Common myeloid progenitor, CD34-positive (primary cell): ENCODE measurements at regions not wholly inside any gene's neighbourhood (a gene's known extent, or its start where the extent isn't known, plus 50 kb on each side); places are given as distances from the start of the nearest gene placed in this dataset.

Experiments used
- CTCF ChIA-PET: fragments of 350-600 bp; sonication (Branson Sonifier 250); formaldehyde crosslinking; loops from one replicate; lab custom pipeline; 2021; ENCODE audit warnings: antibody characterized with exemption; lab: Charles Lee
- POLR2A ChIA-PET: fragments of 350-600 bp; sonication (Branson Sonifier 250); formaldehyde crosslinking; loops from one replicate; lab custom pipeline; 2021; ENCODE audit warnings: antibody characterized with exemption; lab: Charles Lee
- DNase-seq, 3 donors: peaks; one replicate each; pipeline versions ENCODE4 v3.0.0 to v3.0.0-alpha.2; 2013
- H3K27ac ChIP-seq, 2 experiments: 1 replicate in 1 of 2; 2 replicates in 1 of 2; pipeline ENCODE4 v1.7.0; 2013; ENCODE audit warnings: inconsistent platforms in 2 of 2, low read length in 2 of 2, mild to moderate bottlenecking in 2 of 2, low read depth in 1 of 2, moderate library complexity in 1 of 2; ENCODE audit not compliant: severe bottlenecking in 2 of 2, insufficient read depth in 1 of 2, poor library complexity in 1 of 2
- H3K27me3 ChIP-seq, 5 experiments: replicated peaks in 2 of 5; 1 replicate in 3 of 5; 2 replicates in 2 of 5; pipeline versions ENCODE4 v1.6.1 to v1.7.0; 2013; ENCODE audit warnings: low read length in 4 of 5, mild to moderate bottlenecking in 2 of 5, moderate library complexity in 2 of 5, inconsistent platforms in 1 of 5; ENCODE audit not compliant: insufficient read depth in 5 of 5, control insufficient read depth in 4 of 5
- H3K36me3 ChIP-seq, 4 experiments: 1 replicate in 2 of 4; 2 replicates in 2 of 4; pipeline versions ENCODE4 v1.6.1 to v1.7.0; 2013; ENCODE audit warnings: low read length in 3 of 4, control low read depth in 1 of 4, mild to moderate bottlenecking in 1 of 4; ENCODE audit not compliant: control insufficient read depth in 4 of 4, insufficient read depth in 4 of 4
- H3K4me1 ChIP-seq, 4 experiments: 1 replicate in 3 of 4; 2 replicates in 1 of 4; pipeline versions ENCODE4 v1.6.1 to v1.7.1; 2013; ENCODE audit warnings: low read length in 3 of 4, mild to moderate bottlenecking in 3 of 4, control low read depth in 1 of 4, inconsistent platforms in 1 of 4, moderate library complexity in 1 of 4; ENCODE audit not compliant: control insufficient read depth in 4 of 4, insufficient read depth in 4 of 4; ENCODE audit errors: control extremely low read depth in 1 of 4
- H3K4me3 ChIP-seq, 7 experiments: 1 replicate in 4 of 7; 2 replicates in 3 of 7; pipeline versions ENCODE4 v1.5.1 to v1.7.0; 2013; ENCODE audit warnings: mild to moderate bottlenecking in 7 of 7, low read length in 6 of 7, moderate library complexity in 6 of 7, inconsistent platforms in 2 of 7, low read depth in 2 of 7, control low read depth in 1 of 7; ENCODE audit not compliant: insufficient read depth in 4 of 7, control insufficient read depth in 1 of 7; ENCODE audit errors: extremely low read depth in 1 of 7
- H3K9me3 ChIP-seq, 5 experiments: 1 replicate in 4 of 5; 2 replicates in 1 of 5; pipeline versions ENCODE4 v1.6.1 to v1.7.1; 2013; ENCODE audit warnings: low read length in 4 of 5, mild to moderate bottlenecking in 2 of 5, inconsistent platforms in 1 of 5, low read depth in 1 of 5, moderate library complexity in 1 of 5; ENCODE audit not compliant: control insufficient read depth in 4 of 5, insufficient read depth in 2 of 5; ENCODE audit errors: control extremely low read depth in 1 of 5
- WGBS: methylation state at CpG from one replicate; pipeline ENCODE4 v1.1.5; 2013; ENCODE audit not compliant: insufficient coverage; 5-methylcytosine and 5-hydroxymethylcytosine counted together

- H3K9me3 ChIP-seq: peaks cover 0 to 3% (median 0%) of the 10 kb centered on the region in 5 experiments
- no peak for DNase-seq
- no peak overlapping the region for H3K27ac ChIP-seq
- H3K27me3 ChIP-seq: no peaks in the 10 kb centered on the region
- no peaks in the 10 kb centered on the region for H3K4me1 ChIP-seq
- 67% methylated on average over 3 of the region's 4 CpGs for WGBS
- H3K4me3 ChIP-seq: no peak overlapping the region
- ChIA-PET CTCF (no interaction called here), POLR2A (no interaction called here)
- H3K36me3 ChIP-seq: no peaks in the 10 kb centered on the region
Observed at GRCh38 chr4:14681330-14681729, 321.0 kb upstream of the CPEB2 start.

DNA sequence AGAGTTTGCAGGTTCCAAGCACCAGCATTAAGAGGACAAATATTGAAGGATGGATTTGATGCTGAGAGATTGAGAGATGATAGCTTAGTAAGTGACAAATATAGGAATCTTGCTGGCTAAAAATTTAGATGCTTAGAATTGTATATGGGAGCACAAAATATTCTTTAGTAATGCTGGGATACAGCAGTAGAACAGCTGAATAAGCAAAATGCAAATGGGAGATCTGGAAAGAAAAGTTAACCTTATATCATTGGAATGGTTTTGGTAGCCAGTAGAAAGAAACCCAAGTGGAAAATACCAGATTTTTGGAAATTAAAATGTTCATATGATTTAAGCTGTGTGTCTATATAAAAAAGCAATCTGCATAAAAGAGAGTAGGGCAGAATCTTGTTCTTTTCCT is 308.6 kb upstream of the CPEB2 start:
- ChIA-PET POLR2A (no interaction called here), CTCF (no interaction called here)
- H3K4me3 ChIP-seq: no peak overlapping the region
- H3K27ac ChIP-seq: no peak overlapping the region
- no peaks in the 10 kb centered on the region for H3K27me3 ChIP-seq
- no peaks in the 10 kb centered on the region for H3K36me3 ChIP-seq
- H3K9me3 ChIP-seq: peaks cover 0 to 7% (median 3%) of the 10 kb centered on the region in 5 experiments
- no peak for DNase-seq
- no peaks in the 10 kb centered on the region for H3K4me1 ChIP-seq

DNA sequence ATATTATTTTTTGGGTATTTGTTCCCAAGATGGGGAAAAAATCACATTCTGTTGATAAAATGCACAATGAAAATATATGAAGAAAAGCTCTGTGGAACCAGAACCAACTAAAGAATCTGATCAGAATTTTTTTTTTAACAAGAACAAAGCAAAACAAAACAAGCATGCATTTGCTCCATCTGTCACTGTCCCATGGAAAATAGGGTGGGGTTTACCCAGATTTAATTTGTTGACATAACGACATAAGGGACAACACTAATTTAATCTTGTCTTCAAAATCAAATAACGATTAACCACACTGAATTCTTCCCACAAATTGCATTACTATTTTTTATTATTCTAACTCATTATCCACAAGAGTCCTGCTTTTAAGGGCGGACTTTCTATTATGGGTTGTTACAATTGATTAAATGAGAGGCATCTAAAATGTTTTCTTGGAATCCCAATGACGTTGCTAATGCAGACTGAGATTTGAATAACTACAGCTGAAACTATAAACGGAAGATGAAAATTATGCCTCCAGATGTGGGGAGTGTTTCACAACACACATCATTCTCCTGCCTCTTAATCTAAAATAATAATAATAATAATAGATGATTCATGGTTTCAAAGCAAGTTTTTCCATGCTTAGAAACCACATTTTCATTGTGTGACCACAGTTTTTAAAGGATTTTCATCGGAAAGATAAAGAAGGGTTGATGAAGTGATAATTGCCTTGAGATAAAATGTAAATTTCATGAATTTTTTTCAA is 307.0 kb upstream of the CPEB2 start:
- WGBS: 100% methylated on average over 1 of the region's 6 CpGs
- Histone ChIP-seq H3K9me3 (peaks cover 0 to 7% (median 3%) of the 10 kb centered on the region in 5 experiments), H3K27ac (no peak overlapping the region), H3K27me3 (no peaks in the 10 kb centered on the region), H3K36me3 (no peaks in the 10 kb centered on the region), H3K4me1 (no peaks in the 10 kb centered on the region), H3K4me3 (no peak overlapping the region)
- CTCF ChIA-PET: no interaction called here
- POLR2A ChIA-PET: no interaction called here
- DNase-seq: no peak

- CTCF ChIA-PET: no interaction called here
- Histone ChIP-seq H3K9me3 (no peaks in the 10 kb centered on the region), H3K4me3 (no peak overlapping the region), H3K36me3 (no peaks in the 10 kb centered on the region), H3K4me1 (no peaks in the 10 kb centered on the region), H3K27ac (no peak overlapping the region), H3K27me3 (no peaks in the 10 kb centered on the region)
- POLR2A ChIA-PET: no interaction called here
- no peak for DNase-seq
Observed at GRCh38 chr4:14700083-14700482, 302.2 kb upstream of the CPEB2 start.

GRCh38 chr4:14700544-14700943 is 301.7 kb upstream of the CPEB2 start:
- CTCF ChIA-PET: no interaction called here
- DNase-seq: no peak
- 100% methylated on average over 2 of the region's 3 CpGs for WGBS
- Histone ChIP-seq H3K27me3 (no peaks in the 10 kb centered on the region), H3K9me3 (no peaks in the 10 kb centered on the region), H3K4me1 (no peaks in the 10 kb centered on the region), H3K36me3 (no peaks in the 10 kb centered on the region), H3K4me3 (no peak overlapping the region), H3K27ac (no peak overlapping the region)
- POLR2A ChIA-PET: no interaction called here

GRCh38 chr4:14701389-14701788 is 300.9 kb upstream of the CPEB2 start:
- ChIA-PET CTCF (interaction anchor here (1.4 kb wide), 1 partner anchor 18 kb away, joined by 3 read pairs; no protein-coding TSS in a partner anchor), POLR2A (no interaction called here)
- Histone ChIP-seq H3K36me3 (no peaks in the 10 kb centered on the region), H3K27me3 (no peaks in the 10 kb centered on the region), H3K4me1 (no peaks in the 10 kb centered on the region), H3K4me3 (no peak overlapping the region), H3K27ac (no peak overlapping the region), H3K9me3 (no peaks in the 10 kb centered on the region)
- DNase-seq: no peak
- WGBS: 100% methylated on average over 1 of the region's 2 CpGs

GRCh38 chr4:14701896-14702295 is 300.4 kb upstream of the CPEB2 start:
- Histone ChIP-seq H3K27ac (no peak overlapping the region), H3K27me3 (no peaks in the 10 kb centered on the region), H3K9me3 (no peaks in the 10 kb centered on the region), H3K4me1 (no peaks in the 10 kb centered on the region), H3K4me3 (no peak overlapping the region), H3K36me3 (no peaks in the 10 kb centered on the region)
- POLR2A ChIA-PET: no interaction called here
- WGBS: 100% methylated on average over 1 of the region's 1 CpG
- CTCF ChIA-PET: interaction anchor here (1.4 kb wide), 1 partner anchor 17 kb away, joined by 3 read pairs; no protein-coding TSS in a partner anchor
- no peak for DNase-seq
